HG03175 (cell line): ENCODE measurements at regions not wholly inside any gene's neighbourhood (a gene's known extent, or its start where the extent isn't known, plus 50 kb on each side); places are given as distances from the start of the nearest gene placed in this dataset.

Experiments used
- ATAC-seq: cut with Tn5 transposase; IDR thresholded peaks from one replicate; pipeline ENCODE4 v1.9.1; 2021; ENCODE audit warnings: mild to moderate bottlenecking, moderate library complexity; ENCODE audit not compliant: unreplicated experiment

DNA sequence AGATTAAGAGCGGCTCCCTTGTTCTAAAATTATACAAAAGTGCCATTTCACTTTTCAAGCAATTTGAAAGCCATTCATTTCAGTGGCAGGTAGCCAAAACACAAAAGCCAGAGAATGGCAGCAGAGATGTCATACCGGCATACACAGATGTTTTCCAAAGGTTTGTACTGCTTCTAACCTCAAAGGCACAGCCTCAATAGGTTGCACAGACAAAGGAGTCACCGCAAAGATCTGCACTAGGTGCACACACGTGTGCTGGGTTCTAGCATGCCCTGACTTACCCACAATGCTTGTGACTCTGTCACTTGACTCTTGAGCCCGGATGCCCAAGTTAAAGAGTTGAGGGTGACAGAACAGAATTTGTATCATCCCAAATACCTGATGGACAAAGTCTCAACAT, 448.9 kb upstream of the ADGRL2 start:
- ATAC-seq: no peak

DNA sequence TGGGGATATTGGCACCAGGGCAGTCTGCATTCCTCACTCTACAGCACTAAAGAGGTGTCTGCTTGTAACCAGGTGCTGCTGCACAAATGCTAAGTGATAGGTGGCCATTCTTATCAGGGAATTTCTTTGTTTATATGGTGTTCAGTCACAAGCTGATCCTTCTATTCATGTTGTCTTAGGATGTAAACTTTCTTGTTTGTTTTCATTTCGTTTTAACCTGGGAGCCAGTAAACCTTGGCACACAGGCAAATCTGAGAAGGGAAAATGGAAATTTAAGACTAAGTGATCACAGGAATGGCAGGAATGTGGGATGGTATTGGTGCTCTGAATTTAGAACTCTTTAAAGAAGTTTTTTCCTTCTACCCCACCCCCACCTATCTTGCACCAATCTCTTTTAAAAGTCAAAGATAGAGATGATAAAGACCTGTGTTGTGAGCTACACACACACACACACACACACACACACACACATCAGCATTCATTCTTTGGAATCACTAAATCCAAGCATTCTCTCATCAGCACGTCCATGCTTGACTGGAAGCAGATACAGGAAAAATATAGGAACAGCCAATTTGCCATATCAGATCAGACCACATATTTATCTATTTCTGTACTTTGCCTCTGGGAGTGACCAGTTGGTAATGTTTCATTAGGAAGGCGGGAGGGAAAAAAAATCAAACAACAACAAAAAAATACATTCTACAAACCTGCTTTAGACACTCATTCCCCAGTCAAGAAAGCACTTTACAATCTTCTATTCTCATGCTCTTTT, 451.4 kb upstream of the ADGRL2 start:
- ATAC-seq: no peak

DNA sequence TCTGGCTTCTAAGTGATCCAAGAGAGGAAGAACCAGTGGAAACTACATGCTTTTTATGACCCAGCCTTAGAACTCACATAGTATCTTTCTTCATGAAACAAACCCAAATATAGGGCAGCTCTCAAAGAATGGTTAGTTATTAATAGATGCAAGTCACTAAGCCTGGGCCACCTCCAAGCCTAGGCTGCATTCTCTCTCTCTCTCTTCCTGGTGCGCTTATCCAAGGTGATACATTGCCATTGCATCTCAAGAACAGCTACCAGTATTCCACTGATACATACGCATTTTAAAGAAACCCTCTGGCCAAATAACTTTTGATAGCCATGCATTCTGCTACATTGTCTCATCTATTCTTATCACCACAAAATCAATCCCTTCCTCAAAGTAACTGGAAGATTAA, 455.6 kb upstream of the ADGRL2 start:
- ATAC-seq: no peak

DNA sequence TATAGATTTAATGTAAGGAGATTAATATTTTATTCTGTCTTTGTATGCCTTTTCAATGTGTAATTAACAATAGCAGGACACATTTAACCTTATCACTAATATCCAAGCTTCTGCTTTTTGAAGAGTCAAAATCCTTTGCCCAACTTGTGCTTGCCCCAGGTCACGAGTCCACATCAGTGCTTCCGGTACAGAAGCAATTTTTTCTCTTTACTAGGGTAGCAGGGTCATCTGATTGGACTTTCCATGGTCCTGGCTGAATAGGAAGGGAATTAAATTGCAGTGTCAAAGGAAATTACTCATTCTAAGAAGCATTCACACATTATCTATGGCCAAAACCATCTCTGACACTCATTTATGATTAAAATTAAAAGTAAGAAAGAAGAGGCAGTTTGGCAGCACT, 460.5 kb upstream of the ADGRL2 start:
- ATAC-seq: no peak

DNA sequence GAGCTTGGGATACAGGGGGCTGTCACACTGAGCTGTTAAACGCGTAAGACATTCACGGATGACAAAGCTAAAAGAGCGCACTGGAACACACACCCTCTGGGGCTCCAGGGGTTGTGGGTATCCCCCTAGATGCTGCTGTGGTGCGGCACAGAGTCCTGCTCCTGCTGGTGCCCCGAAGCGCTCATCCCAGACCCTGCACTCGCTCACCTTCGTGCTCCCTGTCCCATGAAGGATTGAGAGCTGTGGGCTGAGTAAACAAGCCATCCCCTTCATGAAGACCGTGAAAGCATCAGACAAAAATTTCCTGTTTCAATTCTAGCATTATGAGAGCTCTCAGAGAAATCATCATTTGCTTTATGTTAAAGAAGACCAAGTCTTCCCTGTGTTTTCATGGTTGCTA, 463.5 kb upstream of the ADGRL2 start:
- no peak for ATAC-seq

DNA sequence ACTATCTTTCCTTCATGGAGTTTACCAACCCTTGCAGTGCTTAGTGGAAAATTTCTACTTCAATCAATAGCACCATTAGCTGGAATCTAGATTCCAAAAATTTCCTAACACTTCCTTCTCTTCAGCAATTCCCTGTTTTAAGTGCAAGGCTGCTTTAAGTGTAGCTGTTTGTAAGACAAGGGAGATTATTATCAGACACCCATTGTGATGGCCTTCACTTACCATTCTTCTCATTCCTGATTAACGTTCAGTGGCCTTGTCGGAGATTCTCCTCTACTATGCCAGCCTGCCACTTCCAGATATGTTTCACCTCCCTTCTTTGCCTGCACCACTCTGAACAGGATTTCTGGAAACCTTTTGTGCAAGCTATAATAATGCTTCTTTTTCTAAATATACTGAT, 464.9 kb upstream of the ADGRL2 start:
- ATAC-seq: no peak

DNA sequence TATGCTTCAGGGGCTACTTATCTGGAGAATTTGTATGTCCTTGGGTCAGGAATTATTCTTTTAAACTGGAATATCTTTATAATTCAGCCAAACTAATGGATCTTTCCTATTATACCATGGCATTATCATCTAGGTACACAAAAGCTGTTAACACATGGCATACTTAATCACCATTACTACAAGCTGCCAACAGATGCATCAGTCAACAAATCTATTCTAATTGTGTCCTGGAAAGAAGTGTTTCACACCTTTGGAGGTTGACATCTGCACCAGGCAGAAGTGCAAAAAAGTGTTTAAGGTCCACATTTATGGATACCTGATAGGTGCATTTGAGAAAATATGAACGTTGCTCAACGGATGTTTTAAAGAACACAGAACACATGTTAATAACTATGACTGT, 470.2 kb upstream of the ADGRL2 start:
- no peak for ATAC-seq

DNA sequence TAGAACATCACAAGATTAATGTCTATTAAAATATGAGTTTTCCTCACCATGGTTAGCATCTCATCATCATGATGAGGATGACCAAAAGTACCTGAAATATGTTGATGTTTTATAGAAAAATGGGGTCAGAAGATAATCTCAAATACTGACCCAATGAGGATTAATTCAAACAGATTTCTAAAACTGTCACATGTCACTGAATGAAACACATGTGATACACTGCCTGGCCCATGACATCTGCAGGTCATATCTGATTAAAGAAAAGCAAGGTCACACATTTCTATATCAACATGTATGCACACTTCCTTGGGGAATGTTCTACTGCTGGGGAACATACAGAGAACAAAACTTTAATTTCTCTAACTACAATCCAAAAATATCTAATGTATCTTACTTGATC, 470.6 kb upstream of the ADGRL2 start:
- no peak for ATAC-seq

DNA sequence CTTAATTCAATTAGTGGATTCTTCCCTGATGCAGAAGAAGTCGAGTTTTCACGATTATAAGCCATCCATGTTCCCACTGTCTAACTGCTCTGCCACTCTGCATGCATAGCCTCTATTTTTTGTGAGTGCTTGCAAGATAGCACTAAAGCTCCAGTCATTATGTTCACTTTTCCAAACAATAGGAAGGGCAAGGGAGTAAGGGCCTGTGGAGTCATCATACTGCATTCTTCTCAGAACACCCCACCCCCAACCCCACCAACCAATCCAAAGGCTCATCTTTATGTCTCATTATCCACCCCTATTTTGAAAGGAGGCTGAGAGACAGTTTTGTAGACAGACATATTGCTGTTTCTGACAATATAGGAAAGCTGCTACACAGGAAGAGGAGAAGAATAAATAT, 471.7 kb upstream of the ADGRL2 start:
- ATAC-seq: no peak

DNA sequence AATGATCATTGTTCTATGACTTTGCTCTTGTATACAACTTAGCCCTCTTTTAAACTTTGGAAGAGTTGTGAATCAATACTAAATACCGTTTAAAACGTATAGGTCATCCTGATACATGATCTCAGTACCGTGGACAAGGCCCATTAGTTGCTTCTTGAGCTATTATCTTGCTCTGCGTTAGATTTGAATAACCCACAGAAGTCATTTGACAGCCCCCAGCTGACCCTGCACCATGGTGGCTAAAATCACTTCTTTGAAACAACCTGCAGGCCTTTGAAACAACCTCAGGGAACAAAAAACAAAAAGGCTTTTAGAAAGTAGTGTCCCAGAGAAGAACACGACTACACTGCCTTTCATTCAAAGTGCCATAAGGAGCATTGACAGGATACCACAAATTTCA, 473.0 kb upstream of the ADGRL2 start:
- ATAC-seq: no peak

DNA sequence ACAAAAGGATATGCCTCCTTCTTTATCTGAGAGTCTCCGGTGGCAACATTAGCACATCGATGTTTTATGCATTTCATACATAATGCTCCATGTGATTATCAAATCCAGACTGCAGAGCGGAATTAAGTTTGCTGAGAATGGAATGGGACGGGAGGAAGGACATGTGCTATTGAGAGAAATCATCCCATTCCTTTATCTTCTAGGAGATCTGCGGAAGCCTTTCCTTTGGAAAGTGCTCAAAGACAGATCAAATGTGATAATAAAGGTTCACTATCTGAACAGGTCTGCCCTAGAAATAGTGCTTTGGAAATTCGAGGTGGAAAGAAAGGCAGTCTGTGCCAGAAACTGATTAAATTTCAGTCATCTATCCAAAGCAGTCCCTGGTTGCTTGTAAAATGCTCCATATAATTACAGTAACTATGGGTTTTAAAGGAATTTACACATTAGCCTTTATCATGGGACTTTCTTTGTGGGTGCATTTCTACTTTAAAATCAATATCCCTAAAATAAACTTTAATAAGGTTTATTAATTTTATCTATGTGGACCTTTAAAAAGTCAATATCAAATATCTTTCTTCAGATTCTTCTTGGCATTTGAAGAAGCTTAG, 473.5 kb upstream of the ADGRL2 start:
- no peak for ATAC-seq

DNA sequence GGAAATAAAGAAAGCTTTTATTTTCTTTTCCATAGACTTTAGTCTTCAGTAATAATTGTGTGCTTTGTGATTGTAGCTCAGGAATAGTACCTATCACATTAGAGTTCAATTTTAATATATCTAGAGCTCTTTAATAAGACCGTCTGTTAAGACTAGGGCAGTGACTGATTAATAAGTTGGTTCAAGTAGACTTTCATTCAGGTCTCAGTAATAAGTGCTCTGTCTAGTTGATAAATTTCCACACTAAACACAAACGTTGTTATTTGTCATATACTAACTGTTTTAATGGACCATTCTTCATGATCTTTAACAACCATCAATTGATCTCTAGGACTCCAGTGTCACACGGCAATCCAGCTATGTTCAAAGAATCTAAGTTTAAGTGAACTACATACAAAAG, 474.5 kb upstream of the ADGRL2 start:
- ATAC-seq: no peak

DNA sequence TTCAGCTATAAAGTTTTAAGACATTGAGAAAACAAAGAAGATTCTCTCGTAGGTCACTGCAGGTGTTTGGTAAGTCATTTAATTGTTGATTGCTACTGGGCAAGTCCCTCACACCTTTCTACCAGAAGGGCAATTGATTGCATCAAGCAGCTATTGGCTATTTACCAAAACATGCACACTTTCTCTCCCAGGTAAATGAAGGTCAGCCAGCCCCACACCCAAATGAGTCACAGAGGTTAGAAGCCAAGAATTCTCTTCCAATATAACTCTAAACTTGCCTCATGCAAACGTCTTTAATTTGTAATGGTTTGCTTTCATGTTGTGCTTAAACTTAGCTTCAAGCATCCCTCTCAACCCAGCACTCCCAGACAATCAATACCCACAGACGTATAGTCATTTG, 475.3 kb upstream of the ADGRL2 start:
- no peak for ATAC-seq

DNA sequence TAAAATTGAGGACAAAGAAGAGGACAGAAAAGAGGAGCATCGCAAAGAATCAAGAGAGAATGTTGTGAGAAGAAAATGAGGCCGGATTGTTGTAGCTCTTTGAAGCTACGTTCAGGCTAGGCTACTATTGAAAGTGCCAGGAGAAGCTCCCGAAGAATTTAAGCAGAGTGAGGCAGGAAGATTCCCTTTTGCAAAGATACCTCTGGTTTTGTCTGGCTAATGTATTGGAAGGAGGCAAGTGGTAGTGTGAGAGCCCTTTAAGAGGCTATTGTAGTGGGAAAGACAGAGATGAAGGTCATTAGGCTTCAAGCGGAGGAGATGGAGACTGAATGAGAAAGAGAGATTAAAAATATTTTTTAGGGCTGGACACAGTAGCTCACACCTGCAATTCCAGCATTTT, 476.9 kb upstream of the ADGRL2 start:
- ATAC-seq: no peak

DNA sequence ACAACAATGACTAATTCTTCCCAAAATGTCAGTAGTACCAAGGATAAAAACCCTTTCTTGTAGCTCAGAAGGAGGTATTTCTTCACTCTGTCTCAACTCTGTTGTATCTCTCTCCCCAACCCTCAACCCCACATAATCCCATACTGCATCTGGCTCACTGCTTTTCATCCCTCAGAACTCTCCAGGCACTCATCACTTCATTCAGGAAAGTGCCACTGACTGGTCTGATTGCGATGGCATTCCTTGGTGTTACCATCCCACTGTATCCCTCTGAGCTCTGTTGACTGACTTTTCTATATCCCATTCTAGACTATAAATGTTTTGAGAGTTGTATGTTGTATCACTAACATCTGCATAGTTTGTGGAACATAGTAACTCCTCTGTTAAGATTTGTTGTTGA, 483.5 kb upstream of the ADGRL2 start:
- no peak for ATAC-seq

DNA sequence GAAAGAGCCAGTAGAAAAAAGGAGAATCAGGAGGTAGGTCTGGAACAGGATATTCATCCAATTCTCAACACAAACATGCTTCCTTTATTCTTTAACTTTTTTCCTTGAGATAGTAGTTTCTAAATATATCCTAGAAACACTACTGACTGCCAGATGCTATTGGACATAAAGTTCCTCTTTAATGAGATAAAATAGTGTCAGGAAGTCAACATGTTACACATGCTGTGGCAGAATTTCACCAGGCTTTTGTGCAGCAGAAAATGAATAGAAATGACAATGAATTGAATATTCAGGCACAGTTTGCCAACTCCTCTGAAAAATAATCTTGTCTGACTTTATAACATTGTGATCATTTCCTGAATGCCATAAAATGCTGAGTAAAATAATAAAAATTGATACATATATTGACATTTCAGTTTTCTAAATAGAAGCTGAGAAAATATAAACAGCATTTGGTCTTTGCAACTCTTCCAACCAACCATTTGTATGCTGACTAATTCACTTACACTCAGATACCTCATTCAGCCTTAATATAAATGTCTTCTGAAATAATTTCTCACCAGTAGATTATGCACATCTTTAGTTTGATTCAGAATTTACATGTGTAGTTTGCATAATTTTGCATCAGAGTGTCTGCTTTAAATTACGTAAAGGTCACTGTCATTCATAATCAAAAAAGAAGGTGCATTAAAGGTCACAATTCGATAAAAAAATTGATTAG, 486.1 kb upstream of the ADGRL2 start:
- no peak for ATAC-seq

DNA sequence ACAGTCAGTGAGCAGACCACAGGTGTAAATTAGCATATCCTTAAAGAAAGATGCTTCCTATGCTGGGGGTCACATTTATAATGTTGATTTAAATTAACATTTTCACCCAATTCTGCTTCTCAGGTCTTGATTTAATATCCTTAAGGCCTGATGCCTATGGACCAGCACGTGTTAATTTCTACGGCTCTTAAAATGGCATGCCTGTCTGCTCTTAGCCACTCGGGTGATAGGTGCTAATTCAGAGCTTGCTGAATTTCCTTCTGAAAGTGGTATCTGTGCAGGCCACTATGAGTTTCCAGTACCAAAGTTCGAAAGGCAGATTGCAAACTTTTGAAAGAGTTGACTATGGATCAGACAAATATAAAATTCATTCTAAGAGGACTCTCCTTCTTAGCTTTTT, 487.4 kb upstream of the ADGRL2 start:
- no peak for ATAC-seq

DNA sequence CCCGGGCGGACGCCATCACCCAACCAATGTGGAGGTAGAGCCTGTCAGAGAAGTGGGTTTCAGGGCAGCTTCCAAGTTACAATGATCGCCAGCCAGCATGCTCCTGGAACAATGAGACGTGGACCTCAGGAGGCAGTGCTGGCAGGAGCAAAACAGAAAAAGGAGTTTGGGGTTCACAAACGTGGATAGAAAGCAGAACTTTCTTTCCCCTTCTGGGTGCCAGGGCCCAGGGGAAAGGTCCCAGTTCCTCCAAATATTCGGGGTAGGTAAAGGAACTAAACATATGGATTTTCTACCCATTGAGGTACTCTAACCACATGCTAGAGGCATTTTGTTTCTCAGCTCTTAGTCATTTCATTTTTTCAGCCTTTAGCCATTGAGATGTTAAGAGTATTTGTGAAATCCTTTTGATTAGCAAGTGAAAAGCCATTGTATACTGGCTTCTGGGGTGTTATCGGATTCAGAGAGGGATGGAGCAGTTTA, 488.4 kb upstream of the ADGRL2 start:
- ATAC-seq: no peak

DNA sequence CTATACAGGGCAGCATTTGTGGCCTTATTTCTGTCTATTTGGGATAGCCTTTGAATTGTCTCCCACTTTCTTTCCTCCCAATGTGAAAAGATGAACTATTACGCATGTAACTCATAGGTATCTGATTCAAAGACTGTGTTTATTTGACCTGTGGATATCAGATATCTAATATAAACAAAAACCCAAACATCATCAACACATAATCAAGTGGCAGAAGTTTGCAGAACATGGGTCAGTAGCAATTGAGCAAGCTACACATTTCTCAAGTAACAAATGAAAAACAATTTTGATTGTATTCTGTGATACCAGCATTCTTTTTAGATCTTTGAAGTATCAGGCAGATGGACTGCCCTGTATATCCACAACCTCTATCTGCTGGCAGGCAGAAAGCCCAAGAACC, 490.5 kb upstream of the ADGRL2 start:
- no peak for ATAC-seq

DNA sequence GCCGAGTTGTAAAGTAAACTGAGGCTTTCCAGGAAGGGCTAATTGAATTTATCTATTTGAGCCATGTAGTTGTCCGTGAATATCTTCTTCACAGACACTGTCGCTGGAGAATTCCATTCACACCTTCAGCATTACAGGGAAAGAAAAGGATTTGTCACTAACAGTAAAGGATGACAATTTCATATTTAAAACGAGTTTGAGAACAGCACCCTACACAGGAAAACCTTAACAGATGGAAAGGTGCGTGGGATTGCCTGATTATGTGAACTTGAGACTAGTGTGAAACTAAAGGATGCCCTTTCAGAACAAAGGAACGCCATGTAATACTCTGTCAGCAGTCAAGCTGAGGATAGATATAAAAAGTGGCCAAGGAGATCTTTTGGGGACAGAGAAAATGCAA, 492.5 kb upstream of the ADGRL2 start:
- no peak for ATAC-seq

DNA sequence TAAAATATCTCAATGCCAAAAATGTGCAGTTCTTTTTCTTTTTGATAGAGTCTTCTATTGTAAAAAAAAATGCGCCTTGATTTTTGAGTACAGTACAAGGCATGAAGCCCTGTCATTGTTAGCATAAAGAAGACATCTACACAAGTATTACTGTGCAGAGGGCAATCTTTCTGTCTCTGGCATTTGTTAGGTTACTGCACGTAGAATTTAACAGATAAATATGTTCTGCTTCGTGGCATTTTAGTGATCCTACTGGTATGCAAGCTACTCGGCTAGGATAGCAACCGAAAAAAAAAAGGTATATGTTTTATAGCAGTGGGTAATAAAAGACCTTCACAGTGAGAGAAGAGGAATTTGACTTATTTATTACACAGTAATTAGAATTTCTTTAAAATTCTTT, 492.9 kb upstream of the ADGRL2 start:
- ATAC-seq: no peak

DNA sequence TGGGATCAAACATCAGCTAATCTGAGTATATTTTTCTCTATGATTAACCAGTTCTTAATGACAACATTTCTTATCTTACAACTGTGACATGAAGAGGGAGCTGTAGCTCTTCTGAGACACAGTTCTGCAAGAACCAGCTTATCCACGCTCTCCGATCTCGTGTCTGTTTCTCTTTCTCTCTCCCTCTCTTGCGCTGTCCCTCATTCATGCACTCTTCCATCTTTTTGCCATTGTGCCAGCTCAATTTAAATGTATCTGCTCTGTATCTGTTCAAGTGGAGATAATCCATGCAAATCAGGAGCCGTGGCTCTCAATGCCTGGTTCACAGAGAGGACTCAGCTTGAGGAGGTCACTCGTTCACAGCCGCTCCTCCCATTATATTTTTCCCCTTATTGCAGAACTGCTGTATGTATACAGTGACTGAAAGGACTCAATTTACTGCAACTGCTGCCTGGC, 494.7 kb upstream of the ADGRL2 start:
- ATAC-seq: peak; percentile 53
